Kidney epithelial cell (primary cell): ENCODE measurements at regions not wholly inside any gene's neighbourhood (a gene's known extent, or its start where the extent isn't known, plus 50 kb on each side); places are given as distances from the start of the nearest gene placed in this dataset.

Source experiments
- DNase-seq: peaks from one replicate; pipeline ENCODE4 v3.0.0-alpha.2; 2010; ENCODE audit warnings: low read depth
- H3K27me3 ChIP-seq: 2 replicates; pipeline ENCODE4 v1.6.0; 2011; ENCODE audit warnings: low read length; ENCODE audit not compliant: control insufficient read depth, insufficient read depth
- H3K36me3 ChIP-seq: 2 replicates; pipeline ENCODE4 v1.5.1; 2011; ENCODE audit warnings: low read length; ENCODE audit not compliant: control insufficient read depth, insufficient read depth
- H3K4me3 ChIP-seq: 2 replicates; pipeline ENCODE4 v1.5.1; 2011; ENCODE audit warnings: low read depth, mild to moderate bottlenecking, control low read depth, low read length
- CTCF ChIP-seq: IDR thresholded peaks from 2 replicates; pipeline ENCODE4 v1.5.1; 2011; ENCODE audit warnings: mild to moderate bottlenecking, moderate library complexity, low read length, control low read depth, inconsistent platforms; ENCODE audit not compliant: insufficient read depth, poor library complexity, severe bottlenecking

- no peak overlapping the region for H3K4me3 ChIP-seq
- H3K27me3 ChIP-seq = no peaks in the 10 kb centered on the region
- peak; percentile 54 for DNase-seq
- no peaks in the 10 kb centered on the region for H3K36me3 ChIP-seq
- TF ChIP-seq CTCF = no peak
These were observed 277.7 kb upstream of the ZNF717 start for GRCh38 chr3:76063019-76063418.

- TF ChIP-seq CTCF = no peak
- Histone ChIP-seq H3K27me3 (no peaks in the 10 kb centered on the region), H3K4me3 (no peak overlapping the region), H3K36me3 (no peaks in the 10 kb centered on the region)
- DNase-seq = no peak
These were observed 278.5 kb upstream of the ZNF717 start for GRCh38 chr3:76063811-76064210.

GRCh38 chr3:76065964-76066363 is 280.6 kb upstream of the ZNF717 start:
- H3K4me3 ChIP-seq = no peak overlapping the region
- no peaks in the 10 kb centered on the region for H3K36me3 ChIP-seq
- TF ChIP-seq CTCF = no peak
- H3K27me3 ChIP-seq = no peaks in the 10 kb centered on the region
- no peak for DNase-seq

- TF ChIP-seq CTCF = no peak
- Histone ChIP-seq H3K4me3 (no peak overlapping the region), H3K27me3 (no peaks in the 10 kb centered on the region), H3K36me3 (no peaks in the 10 kb centered on the region)
- DNase-seq = no peak
These were observed 292.8 kb upstream of the ZNF717 start for GRCh38 chr3:76078101-76078500.

GRCh38 chr3:76083992-76084391 is 298.6 kb upstream of the ZNF717 start:
- TF ChIP-seq CTCF = no peak
- Histone ChIP-seq H3K27me3 (no peaks in the 10 kb centered on the region), H3K36me3 (no peaks in the 10 kb centered on the region), H3K4me3 (no peak overlapping the region)
- no peak for DNase-seq

- Histone ChIP-seq H3K4me3 (no peak overlapping the region), H3K27me3 (no peaks in the 10 kb centered on the region), H3K36me3 (no peaks in the 10 kb centered on the region)
- DNase-seq = no peak
- TF ChIP-seq CTCF = no peak
These were observed 310.7 kb upstream of the ZNF717 start for GRCh38 chr3:76096036-76096435.
